ENCODE measurements at regions not wholly inside any gene's neighbourhood (a gene's known extent, or its start where the extent isn't known, plus 50 kb on each side); places are given as distances from the start of the nearest gene placed in this dataset.

DNA sequence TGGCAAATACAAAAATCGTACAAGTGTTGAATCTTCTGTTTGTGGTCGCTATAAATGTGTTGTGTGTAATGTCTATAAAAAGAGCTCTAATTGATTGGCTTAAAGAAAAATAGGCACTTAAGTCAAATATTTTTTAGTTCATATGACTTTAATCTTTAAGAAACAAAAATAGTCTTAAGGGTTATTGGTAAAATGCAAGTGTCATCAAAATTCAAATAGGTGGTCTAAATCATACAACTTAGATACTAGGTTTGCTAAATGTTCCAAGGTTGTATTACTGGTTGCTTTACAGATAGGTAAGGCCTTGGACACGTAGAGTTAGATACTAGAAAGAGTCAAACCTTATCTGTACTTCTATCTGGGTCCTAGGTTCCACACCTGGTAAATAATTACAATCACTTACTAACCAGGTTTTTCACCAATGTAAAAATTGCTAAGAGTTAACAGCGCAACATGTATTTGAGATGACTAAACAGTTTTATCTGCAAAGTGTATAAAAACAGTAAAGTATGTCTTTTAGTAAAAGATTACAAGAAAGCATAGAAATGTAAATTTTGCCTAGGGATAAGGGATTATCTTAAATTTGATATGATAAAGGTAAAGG is 91.1 kb upstream of the GNAZ start:
- Histone ChIP-seq H4K20me1 (ENCODE audit: low read depth, low read length) (no peaks in the 10 kb centered on the region), H3K9me3 (ENCODE audit: insufficient read depth, low read length) (peaks cover 21% of the 10 kb centered on the region; the same call in 1 of the 2 replicates), H3K36me3 (ENCODE audit: low read length) (0 out of 2 replicates have a peak, but pooled peaks cover 6% of the 10 kb centered on the region), H3K27me3 (ENCODE audit: low read length) (no peaks in the 10 kb centered on the region), H2AFZ (ENCODE audit: low read depth, low read length, severe bottlenecking) (no peak overlapping the region), H3F3A (ENCODE audit: insufficient read depth) (no peaks in the 10 kb centered on the region), H3K79me2 (ENCODE audit: insufficient read depth, low read length) (no peaks in the 10 kb centered on the region), H3K27ac (ENCODE audit: low read depth, low read length) (no peak overlapping the region), H3K9me2 (replicated peaks; ENCODE audit: insufficient read depth, low read length) (no peaks in the 10 kb centered on the region), H3K4me2 (ENCODE audit: low read depth, low read length, poor library complexity, severe bottlenecking) (no peak overlapping the region), H3K4me3 (ENCODE audit: insufficient read depth, low read length, poor library complexity, severe bottlenecking) (no peak overlapping the region), H3K9ac (ENCODE audit: low read length) (no peak overlapping the region)
- TF ChIP-seq EZH2phosphoT487 (conservative IDR thresholded peaks at IDR 0.05; ENCODE audit: low read length): no peak

DNA sequence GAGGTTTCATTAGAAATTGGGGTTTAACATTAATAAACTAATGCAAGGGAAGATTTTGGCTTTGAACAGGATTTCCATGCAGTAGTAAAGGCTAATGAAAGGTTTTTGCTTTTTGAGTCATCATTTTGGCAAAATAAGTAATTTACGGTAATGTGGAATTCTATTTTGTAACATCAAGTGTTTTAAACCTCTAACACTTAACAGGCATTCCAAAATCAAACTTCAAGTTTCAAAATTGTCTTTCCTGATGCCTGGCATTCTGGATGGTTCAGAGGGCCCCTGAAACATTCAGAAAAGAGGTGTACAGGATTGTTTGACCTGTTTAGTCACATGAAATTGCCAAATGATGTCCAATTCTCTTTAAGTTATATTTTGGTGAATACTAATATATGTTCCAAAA is 90.4 kb upstream of the GNAZ start:
- Histone ChIP-seq H3K9ac (ENCODE audit: low read length) (no peak overlapping the region), H3K79me2 (ENCODE audit: insufficient read depth, low read length) (no peaks in the 10 kb centered on the region), H3K9me2 (replicated peaks; ENCODE audit: insufficient read depth, low read length) (no peaks in the 10 kb centered on the region), H3K4me2 (ENCODE audit: low read depth, low read length, poor library complexity, severe bottlenecking) (no peak overlapping the region), H3K27me3 (ENCODE audit: low read length) (no peaks in the 10 kb centered on the region), H3K27ac (ENCODE audit: low read depth, low read length) (no peak overlapping the region), H4K20me1 (ENCODE audit: low read depth, low read length) (no peaks in the 10 kb centered on the region), H3K36me3 (ENCODE audit: low read length) (0 out of 2 replicates have a peak, but pooled peaks cover 6% of the 10 kb centered on the region), H3K9me3 (ENCODE audit: insufficient read depth, low read length) (peaks cover 21% of the 10 kb centered on the region; the same call in 1 of the 2 replicates), H2AFZ (ENCODE audit: low read depth, low read length, severe bottlenecking) (no peak overlapping the region), H3K4me3 (ENCODE audit: insufficient read depth, low read length, poor library complexity, severe bottlenecking) (no peak overlapping the region), H3F3A (ENCODE audit: insufficient read depth) (no peaks in the 10 kb centered on the region)
- TF ChIP-seq, protein P1, sequence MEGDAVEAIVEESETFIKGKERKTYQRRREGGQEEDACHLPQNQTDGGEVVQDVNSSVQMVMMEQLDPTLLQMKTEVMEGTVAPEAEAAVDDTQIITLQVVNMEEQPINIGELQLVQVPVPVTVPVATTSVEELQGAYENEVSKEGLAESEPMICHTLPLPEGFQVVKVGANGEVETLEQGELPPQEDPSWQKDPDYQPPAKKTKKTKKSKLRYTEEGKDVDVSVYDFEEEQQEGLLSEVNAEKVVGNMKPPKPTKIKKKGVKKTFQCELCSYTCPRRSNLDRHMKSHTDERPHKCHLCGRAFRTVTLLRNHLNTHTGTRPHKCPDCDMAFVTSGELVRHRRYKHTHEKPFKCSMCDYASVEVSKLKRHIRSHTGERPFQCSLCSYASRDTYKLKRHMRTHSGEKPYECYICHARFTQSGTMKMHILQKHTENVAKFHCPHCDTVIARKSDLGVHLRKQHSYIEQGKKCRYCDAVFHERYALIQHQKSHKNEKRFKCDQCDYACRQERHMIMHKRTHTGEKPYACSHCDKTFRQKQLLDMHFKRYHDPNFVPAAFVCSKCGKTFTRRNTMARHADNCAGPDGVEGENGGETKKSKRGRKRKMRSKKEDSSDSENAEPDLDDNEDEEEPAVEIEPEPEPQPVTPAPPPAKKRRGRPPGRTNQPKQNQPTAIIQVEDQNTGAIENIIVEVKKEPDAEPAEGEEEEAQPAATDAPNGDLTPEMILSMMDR (IDR thresholded peaks at IDR 0.05; ENCODE audit: insufficient read depth, low read length, poor library complexity, severe bottlenecking): no peak
- no peak for TF ChIP-seq EZH2phosphoT487 (conservative IDR thresholded peaks at IDR 0.05; ENCODE audit: low read length)

DNA sequence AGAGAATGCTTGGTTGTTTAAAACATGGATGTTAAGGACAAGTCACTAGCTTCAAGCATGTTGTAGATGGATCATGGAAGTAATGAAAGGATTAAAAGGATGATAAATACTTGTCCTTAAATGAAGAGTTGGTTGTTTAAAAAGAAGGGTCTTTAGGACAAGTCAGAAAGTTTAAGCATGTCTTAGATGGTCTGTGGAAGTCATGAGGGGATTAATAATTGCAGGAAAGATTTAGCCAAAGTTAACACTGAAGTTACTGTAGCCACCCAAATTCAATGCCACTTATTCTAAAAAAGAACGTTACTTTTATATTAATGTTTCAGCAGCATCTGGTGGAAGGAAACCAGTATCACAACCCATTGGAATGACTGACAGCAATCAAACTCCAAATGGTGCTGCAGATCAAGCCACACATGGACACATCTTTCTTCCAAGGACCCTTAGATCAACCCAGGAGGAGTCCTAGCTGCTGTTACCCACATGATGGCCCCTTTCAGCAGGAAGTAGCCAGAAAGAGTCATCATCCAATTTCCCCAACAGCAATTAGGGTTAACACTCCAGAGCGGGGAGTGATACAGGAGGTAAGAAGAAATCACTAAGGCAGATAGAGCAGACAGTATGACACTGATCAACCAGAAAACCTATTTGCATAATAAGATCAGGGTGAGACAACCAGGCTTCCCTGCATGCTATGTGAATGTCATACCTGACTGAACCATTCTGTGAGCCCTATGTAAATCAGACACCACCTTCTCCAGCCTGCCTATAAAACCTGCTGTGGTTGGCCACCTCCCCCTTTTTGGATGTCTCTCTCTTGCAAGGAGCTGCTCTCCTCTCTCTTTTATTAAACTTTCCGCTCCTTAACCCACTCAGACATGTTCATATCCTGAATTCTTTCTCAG is 88.4 kb upstream of the GNAZ start:
- Histone ChIP-seq H3K9me3 (ENCODE audit: insufficient read depth, low read length) (peaks cover 21% of the 10 kb centered on the region; the same call in 1 of the 2 replicates), H3K27ac (ENCODE audit: low read depth, low read length) (no peak overlapping the region), H3K9ac (ENCODE audit: low read length) (no peak overlapping the region), H3F3A (ENCODE audit: insufficient read depth) (no peaks in the 10 kb centered on the region), H3K27me3 (ENCODE audit: low read length) (no peaks in the 10 kb centered on the region), H2AFZ (ENCODE audit: low read depth, low read length, severe bottlenecking) (no peak overlapping the region), H3K4me3 (ENCODE audit: insufficient read depth, low read length, poor library complexity, severe bottlenecking) (no peak overlapping the region), H4K20me1 (ENCODE audit: low read depth, low read length) (no peaks in the 10 kb centered on the region), H3K4me2 (ENCODE audit: low read depth, low read length, poor library complexity, severe bottlenecking) (no peak overlapping the region), H3K79me2 (ENCODE audit: insufficient read depth, low read length) (no peaks in the 10 kb centered on the region), H3K9me2 (replicated peaks; ENCODE audit: insufficient read depth, low read length) (no peaks in the 10 kb centered on the region), H3K36me3 (ENCODE audit: low read length) (0 out of 2 replicates have a peak, but pooled peaks cover 6% of the 10 kb centered on the region)
- TF ChIP-seq, protein P1 (IDR thresholded peaks at IDR 0.05; ENCODE audit: insufficient read depth, low read length, poor library complexity, severe bottlenecking): no peak
- no peak for TF ChIP-seq EZH2phosphoT487 (conservative IDR thresholded peaks at IDR 0.05; ENCODE audit: low read length)
